ENCODE measurements at regions not wholly inside any gene's neighbourhood (a gene's known extent, or its start where the extent isn't known, plus 50 kb on each side); places are given as distances from the start of the nearest gene placed in this dataset.

DNA sequence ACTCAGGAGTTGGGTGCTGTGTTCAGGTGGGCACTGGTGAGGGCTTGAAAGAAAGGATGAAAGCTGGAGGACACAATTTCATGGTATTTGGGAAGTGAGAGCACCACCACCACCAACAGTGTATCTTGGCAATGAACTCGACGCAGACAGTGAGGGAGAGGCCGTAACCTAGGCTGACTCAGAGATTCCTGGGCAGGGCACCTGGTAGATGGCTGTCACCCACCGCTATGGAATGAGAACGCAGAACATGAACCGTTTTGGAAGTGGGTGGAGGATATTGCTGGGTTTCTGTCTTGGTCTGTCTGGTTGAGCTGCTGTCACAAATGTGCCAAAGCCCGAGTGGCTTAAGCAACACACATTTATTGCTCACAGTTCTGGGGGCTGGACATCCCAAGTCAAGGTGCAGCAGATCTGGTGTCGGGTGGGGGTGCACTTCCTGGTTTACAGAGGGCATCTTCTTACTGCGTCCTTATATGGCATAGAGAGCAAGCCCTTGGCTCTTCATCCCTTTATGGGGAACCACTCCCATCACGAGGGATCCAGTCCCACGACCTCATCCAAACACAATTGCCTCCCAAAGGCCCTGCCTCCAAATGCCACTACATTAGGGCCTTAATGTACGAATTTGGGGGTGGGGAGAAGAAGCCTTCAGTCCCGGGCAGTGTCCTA lies 246.3 kb downstream of the SIPA1L2 start:
- no peak overlapping the region for H3K14ac ChIP-seq (replicated peaks; ENCODE audit: low read depth, low read length)
- no peak overlapping the region for H3K4me3 ChIP-seq (ENCODE audit: insufficient read depth, low read depth, low read length)
- ChIA-PET POLR2A (ENCODE audit: unreplicated experiment) (no interaction called here), CTCF (interaction anchor here (0.5 to 0.9 kb wide), 2 partner anchors 20 to 416 kb away, joined by 3 to 5 read pairs; no protein-coding TSS in a partner anchor)
- no peaks in the 10 kb centered on the region for H3K36me3 ChIP-seq (ENCODE audit: control insufficient read depth, insufficient read depth, low read length)
- no peak overlapping the region for H2BK20ac ChIP-seq (ENCODE audit: low read depth, low read length)
- ATAC-seq (ENCODE audit: low read depth): no peak
- H3K9ac ChIP-seq (ENCODE audit: low read depth, low read length): no peak overlapping the region
- no peak overlapping the region for H2BK120ac ChIP-seq (ENCODE audit: low read depth, low read length)
- peaks cover 6% of the 10 kb centered on the region for H3K9me1 ChIP-seq (ENCODE audit: insufficient read depth, low read length)
- H3K4ac ChIP-seq (ENCODE audit: low read depth, low read length): no peak overlapping the region
- no peak overlapping the region for H4K5ac ChIP-seq (ENCODE audit: low read depth, low read length)
- WGBS, 2 experiments (ENCODE audit: extremely low coverage in 2 of 2, insufficient read length in 1 of 2): no CpG with 5 or more reads among the region's 13 CpGs
- no peak overlapping the region for H2AFZ ChIP-seq (replicated peaks; ENCODE audit: low read length, poor library complexity)
- no peak for DNase-seq
- H3K79me1 ChIP-seq (ENCODE audit: low read depth in 1 of 2, low read length in 2 of 2): no peaks in the 10 kb centered on the region
- no peak for TF ChIP-seq RFX5 (IDR thresholded peaks at IDR 0.05; ENCODE audit: low read depth, low read length)
- TF ChIP-seq MAZ (IDR thresholded peaks at IDR 0.05; ENCODE audit: borderline replicate concordance, low read depth, low read length): no peak
- no peak for TF ChIP-seq RAD21 (IDR thresholded peaks at IDR 0.05; ENCODE audit: low read length)
- no peak for TF ChIP-seq FOS (IDR thresholded peaks at IDR 0.05; ENCODE audit: low read depth, low read length)
- TF ChIP-seq BHLHE40 (IDR thresholded peaks at IDR 0.05; ENCODE audit: low read depth, low read length): no peak
- TF ChIP-seq, protein P1, sequence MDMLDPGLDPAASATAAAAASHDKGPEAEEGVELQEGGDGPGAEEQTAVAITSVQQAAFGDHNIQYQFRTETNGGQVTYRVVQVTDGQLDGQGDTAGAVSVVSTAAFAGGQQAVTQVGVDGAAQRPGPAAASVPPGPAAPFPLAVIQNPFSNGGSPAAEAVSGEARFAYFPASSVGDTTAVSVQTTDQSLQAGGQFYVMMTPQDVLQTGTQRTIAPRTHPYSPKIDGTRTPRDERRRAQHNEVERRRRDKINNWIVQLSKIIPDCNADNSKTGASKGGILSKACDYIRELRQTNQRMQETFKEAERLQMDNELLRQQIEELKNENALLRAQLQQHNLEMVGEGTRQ (IDR thresholded peaks at IDR 0.05; ENCODE audit: low read depth, low read length): no peak
- TF ChIP-seq NFE2L2 (IDR thresholded peaks at IDR 0.05; ENCODE audit: low read depth, low read length): no peak
- TF ChIP-seq CEBPB (IDR thresholded peaks at IDR 0.05; ENCODE audit: low read depth, low read length): no peak
- TF ChIP-seq MAFK (IDR thresholded peaks at IDR 0.05; ENCODE audit: low read depth, low read length): no peak
- no peak for TF ChIP-seq RCOR1 (IDR thresholded peaks at IDR 0.05; ENCODE audit: insufficient replicate concordance, low read length)
- TF ChIP-seq, protein P2, sequence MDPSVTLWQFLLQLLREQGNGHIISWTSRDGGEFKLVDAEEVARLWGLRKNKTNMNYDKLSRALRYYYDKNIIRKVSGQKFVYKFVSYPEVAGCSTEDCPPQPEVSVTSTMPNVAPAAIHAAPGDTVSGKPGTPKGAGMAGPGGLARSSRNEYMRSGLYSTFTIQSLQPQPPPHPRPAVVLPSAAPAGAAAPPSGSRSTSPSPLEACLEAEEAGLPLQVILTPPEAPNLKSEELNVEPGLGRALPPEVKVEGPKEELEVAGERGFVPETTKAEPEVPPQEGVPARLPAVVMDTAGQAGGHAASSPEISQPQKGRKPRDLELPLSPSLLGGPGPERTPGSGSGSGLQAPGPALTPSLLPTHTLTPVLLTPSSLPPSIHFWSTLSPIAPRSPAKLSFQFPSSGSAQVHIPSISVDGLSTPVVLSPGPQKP (IDR thresholded peaks at IDR 0.05; ENCODE audit: borderline replicate concordance, low read depth, low read length): no peak
- no peak for TF ChIP-seq SMC3 (IDR thresholded peaks at IDR 0.05; ENCODE audit: low read depth, low read length)
- TF ChIP-seq CHD1 (IDR thresholded peaks at IDR 0.05; ENCODE audit: low read depth, low read length): no peak
- TF ChIP-seq, protein P3, sequence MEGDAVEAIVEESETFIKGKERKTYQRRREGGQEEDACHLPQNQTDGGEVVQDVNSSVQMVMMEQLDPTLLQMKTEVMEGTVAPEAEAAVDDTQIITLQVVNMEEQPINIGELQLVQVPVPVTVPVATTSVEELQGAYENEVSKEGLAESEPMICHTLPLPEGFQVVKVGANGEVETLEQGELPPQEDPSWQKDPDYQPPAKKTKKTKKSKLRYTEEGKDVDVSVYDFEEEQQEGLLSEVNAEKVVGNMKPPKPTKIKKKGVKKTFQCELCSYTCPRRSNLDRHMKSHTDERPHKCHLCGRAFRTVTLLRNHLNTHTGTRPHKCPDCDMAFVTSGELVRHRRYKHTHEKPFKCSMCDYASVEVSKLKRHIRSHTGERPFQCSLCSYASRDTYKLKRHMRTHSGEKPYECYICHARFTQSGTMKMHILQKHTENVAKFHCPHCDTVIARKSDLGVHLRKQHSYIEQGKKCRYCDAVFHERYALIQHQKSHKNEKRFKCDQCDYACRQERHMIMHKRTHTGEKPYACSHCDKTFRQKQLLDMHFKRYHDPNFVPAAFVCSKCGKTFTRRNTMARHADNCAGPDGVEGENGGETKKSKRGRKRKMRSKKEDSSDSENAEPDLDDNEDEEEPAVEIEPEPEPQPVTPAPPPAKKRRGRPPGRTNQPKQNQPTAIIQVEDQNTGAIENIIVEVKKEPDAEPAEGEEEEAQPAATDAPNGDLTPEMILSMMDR (conservative IDR thresholded peaks at IDR 0.05; ENCODE audit: low read depth, low read length): no peak
- no peak for TF ChIP-seq MXI1 (IDR thresholded peaks at IDR 0.05; ENCODE audit: borderline replicate concordance, low read depth, low read length)
- TF ChIP-seq POLR2A (IDR thresholded peaks at IDR 0.05; ENCODE audit: low read depth, low read length): no peak
- in situ Hi-C loops (cut with MboI; ENCODE audit: low sequenced_read_pairs): no loop called here
- H3K23ac ChIP-seq (ENCODE audit: low read depth, low read length): no peak overlapping the region
- no peak overlapping the region for H3K4me2 ChIP-seq (ENCODE audit: low read depth, low read length)
- H2AK9ac ChIP-seq (replicated peaks; ENCODE audit: low read depth, low read length, poor library complexity): no peak overlapping the region
- no peak overlapping the region for H2BK5ac ChIP-seq (ENCODE audit: low read depth, low read length, poor library complexity, severe bottlenecking)
- no peaks in the 10 kb centered on the region for H3K9me3 ChIP-seq (ENCODE audit: control insufficient read depth, insufficient read depth, low read length)
- no peaks in the 10 kb centered on the region for H4K20me1 ChIP-seq (ENCODE audit: insufficient read depth, low read length)
- intact Hi-C loops (cut with micrococcal nuclease): no loop called here
- peaks cover 5% of the 10 kb centered on the region; the same call in 1 of the 2 replicates for H3K4me1 ChIP-seq (ENCODE audit: control insufficient read depth, insufficient read depth, low read length)
- H4K8ac ChIP-seq (ENCODE audit: low read depth in 2 of 2, low read length in 2 of 2): no peak overlapping the region
- no peak overlapping the region for H2BK15ac ChIP-seq (ENCODE audit: low read depth, low read length)
- no peaks in the 10 kb centered on the region for H3K27me3 ChIP-seq (ENCODE audit: control insufficient read depth, insufficient read depth, low read length)
- H2AK5ac ChIP-seq (ENCODE audit: low read depth, low read length): no peak overlapping the region
- dilution Hi-C loops (cut with HindIII; ENCODE audit: low sequenced_read_pairs, unreplicated experiment): no loop called here
- BruUV-seq (replicated peaks): no TSS peak
- H3K18ac ChIP-seq (ENCODE audit: low read depth, low read length): no peak overlapping the region
- H3K27ac ChIP-seq (ENCODE audit: insufficient read depth, low read length): no peak overlapping the region
- H4K91ac ChIP-seq (ENCODE audit: insufficient read depth, low read depth, low read length): no peak overlapping the region
- no peak overlapping the region for H3K56ac ChIP-seq (ENCODE audit: extremely low read depth, insufficient read depth, low read length)

Data from IMR-90 (cell line).